ENCODE measurements at regions not wholly inside any gene's neighbourhood (a gene's known extent, or its start where the extent isn't known, plus 50 kb on each side); places are given as distances from the start of the nearest gene placed in this dataset.

- TF ChIP-seq CTCF (IDR thresholded peaks at IDR 0.05): no peak
- no peak for TF ChIP-seq POLR2AphosphoS5 (IDR thresholded peaks at IDR 0.05)
Measured at GRCh38 chr13:80860845-80861244, 519.9 kb upstream of the SPRY2 start.

Measured in upper lobe of left lung (tissue), 4 donors.